NCI-H1092 (cell line): ENCODE measurements at regions not wholly inside any gene's neighbourhood (a gene's known extent, or its start where the extent isn't known, plus 50 kb on each side); places are given as distances from the start of the nearest gene placed in this dataset.
"Not testable (repeated sequence)": the region's sequence is repeated elsewhere in the genome, so short reads cannot be mapped to it uniquely, and the experiment has no call there.

Experiments used
- DNase-seq: peaks from one replicate; lab custom pipeline; 2025; lab: John Stamatoyannopoulos, UW

DNA sequence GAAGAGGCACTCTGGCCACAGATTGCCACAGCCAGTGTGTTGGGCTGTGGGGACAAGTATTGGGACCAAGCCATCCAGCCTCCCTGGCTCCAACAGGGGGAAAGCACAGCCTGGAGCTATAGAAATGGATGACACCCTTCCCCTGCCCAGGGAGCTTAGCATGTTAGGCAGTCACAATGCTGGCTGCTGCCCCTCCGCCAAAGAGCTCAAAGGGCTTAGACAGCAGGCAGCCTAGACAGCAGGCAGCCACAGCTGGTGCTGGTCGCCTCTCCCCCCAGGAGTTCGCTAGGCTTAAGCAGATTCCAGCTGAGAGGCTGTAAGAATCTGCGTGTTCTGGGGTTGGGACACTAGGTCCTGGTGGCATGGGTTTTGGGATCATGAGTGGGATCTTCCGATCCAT is 94.5 kb upstream of the MXRA5 start:
- no peak for DNase-seq

DNA sequence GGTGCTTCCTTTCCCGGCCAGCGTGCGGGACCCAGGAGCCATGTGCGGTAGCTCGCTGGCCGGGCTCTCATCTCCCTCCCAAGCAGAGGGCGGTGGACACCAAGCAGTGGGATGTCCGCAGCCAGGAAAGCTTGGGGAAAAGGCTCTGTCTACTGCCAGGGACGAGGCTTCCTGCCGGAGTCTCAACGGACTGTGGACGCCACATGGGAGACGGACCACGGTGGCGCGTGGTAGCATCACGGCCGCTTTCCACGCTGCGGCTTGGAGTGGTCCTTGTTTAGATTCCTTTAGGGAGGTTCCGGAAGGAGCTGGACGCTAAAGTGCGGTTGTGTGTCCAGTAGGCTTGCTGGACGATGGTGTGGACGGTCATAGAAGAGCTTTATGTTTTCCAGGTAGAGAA is 89.5 kb upstream of the MXRA5 start:
- DNase-seq = not testable (repeated sequence)

DNA sequence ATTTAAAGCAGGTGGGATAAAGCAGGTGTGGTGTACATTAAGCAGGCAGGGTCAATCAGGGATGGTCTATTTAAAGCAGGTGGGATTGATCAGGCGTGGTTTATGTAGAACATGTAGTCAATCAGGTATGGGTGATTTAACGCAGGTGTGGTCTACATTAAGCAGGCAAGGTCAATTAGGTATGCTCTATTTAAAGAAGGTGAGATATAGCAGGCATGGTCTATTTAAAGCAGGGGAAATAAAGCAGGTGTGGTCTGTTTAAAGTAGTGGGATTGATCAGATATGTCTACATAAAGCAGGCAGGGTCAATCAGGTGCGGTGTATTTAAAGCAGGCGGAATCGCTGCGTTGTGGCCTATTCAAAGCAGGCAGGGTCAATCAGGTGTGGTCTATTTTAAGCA is 88.6 kb upstream of the MXRA5 start:
- no peak for DNase-seq

DNA sequence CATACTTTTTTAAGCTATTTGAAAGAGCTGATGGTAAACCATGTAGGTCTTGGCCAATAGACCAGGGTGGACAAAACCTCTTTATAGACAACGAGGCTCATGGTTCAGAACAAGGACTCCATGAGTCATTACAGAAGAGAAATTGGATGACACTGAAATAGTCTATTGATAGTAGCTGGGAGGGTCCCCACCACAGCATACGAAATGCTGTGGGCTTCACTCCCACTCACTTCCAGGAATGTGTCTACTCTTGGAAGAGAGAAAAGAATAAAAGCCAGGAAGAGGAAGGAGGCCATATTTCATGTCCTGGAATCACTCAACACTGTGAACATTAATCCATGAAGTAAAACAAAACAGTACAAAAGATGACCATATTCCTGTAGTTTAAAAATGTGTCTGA is 82.3 kb upstream of the MXRA5 start:
- no peak for DNase-seq

DNA sequence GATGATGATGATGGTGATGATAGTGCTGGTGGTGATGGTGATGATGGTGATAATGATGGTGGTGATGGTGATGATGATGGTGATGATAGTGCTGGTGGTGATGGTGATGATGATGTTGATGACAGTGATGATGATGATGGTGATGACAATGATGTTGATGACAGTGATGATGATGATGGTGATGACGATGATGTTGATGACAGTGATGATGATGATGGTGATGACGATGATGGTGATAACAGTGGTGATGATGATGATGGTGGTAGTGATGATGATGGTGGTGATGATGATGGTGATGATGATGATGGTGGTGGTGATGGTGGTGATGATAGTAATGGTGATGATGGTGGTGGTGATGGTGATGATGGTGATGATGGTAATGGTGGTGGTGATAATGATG is 80.1 kb upstream of the MXRA5 start:
- no peak for DNase-seq

DNA sequence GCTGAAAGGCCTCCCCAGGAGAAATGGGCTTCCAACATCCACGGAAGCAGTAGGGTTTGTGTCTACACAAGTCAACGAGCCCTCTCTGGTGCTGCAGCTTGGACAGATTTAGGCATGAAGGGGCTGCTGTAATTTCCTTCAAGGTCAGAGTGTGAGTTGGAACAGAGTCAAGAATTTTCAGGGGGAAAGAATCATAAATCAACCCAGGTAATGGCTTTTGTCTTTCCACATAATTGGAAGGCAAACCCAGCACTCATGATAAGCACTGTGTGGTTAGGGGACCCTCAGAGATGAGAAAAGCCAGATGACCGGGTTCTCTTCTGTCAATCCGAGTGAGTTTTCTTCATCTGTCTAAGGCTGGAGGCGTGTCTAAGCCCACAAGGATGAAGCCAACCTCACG is 78.6 kb upstream of the MXRA5 start:
- no peak for DNase-seq

DNA sequence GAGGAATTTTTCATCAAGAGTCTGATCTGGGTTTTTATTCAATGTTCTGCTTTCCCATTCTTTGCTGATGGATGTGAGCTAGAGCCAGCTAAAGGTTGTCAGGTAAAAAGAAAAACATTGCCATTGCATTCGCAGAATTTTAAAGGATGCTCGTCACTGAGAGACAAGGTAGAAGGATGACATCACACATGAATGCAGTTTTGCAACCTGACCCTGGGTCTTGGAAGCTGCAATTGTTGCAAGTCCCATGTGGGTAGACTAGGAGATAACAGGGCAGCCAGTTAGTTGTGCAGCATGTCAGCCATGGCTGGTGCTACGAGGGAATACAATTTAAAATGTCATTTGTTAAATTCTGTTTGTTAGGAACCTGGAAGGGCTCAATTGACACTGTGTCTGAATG is 73.9 kb upstream of the MXRA5 start:
- DNase-seq = no peak

DNA sequence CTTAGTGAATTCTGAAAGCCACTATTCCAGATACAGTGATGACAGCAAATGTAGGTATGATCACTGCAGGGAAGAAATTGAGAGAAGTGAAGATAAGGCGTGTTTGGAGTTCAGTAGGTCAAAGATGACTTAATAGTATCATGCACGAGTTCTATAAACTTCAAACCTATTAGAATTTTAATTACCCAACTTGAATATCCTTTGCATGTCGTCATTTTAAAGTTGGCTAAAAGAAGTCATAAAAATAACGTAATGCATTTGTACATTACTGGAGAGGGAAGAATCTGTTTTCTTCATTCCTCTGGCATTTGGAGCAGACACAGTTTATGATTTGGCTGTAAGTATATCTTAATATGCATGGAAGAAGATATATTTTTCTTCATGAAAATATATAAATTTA is 68.6 kb upstream of the MXRA5 start:
- no peak for DNase-seq

DNA sequence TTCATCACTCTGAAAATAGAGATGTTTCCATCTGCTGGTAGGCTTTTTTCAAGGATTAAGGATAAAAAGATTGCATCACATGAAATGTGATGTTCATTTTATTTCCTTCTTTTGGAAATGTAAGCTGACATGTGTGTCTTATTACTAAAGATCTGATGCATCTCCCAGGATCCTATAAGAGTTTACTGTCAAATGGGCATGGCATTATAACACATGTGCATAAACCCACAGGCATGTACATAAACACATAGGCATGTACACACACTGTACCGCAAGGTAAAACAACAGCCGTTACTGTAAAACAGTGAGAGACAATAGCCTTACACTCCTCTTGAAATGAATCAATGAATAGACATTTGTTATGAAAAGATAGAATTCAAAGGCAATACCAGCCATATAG is 65.2 kb upstream of the MXRA5 start:
- not testable (repeated sequence) for DNase-seq

DNA sequence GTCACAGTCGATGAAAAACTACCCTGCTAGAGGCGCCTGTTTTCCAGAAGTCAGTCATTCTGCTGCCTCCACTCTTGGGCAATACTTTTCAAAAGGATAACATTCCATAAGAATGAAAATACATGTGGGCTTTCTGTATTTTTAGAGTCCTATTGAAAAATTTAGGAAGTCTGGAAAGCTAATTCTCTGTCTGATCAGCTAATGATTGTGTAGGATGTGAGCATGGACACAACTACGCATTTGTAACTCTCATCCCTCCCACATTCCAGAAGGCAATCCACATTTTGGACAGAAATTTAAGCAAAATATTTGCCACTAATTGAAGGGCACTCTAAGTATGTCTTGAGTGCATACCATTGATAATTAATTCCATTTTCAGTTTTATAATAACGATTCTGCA is 63.5 kb upstream of the MXRA5 start:
- not testable (repeated sequence) for DNase-seq

DNA sequence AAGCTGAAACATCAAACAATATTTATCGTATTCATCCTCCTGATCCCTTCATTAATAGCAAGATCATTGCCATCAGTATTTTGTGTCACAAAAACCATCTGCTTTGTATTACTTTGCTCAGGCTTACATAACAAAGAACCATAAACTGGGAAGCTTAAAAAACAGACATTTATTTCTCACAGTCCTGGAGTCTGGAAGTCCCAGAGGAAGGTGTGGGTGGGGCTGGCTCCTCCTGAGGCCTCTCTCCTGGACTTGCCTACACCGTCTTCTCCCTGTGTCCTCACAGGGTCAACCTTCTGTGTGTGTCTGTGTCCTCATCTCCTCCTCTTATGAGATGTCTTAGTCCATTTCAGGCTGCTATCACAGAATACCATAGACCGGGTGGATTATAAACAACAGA is 61.3 kb upstream of the MXRA5 start:
- DNase-seq = no peak

DNA sequence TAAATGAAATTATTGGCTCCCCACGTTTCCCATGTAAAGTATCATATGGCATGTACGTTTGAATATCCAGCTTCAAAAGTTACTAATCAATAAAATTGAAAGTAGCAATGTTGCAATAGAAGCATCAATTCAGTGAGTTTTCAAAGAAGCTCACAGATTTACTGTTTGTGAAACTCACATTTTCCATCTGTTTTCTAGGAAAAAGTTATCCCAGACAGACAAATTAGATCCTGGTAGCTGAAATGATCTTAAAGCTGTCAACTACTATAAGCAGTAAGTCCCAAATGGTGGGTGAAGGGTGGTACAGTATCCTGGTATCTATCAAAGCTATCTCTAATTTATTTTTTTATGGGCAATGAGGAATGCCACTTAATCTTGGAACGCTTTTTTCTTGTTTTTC is 60.7 kb upstream of the MXRA5 start:
- no peak for DNase-seq

DNA sequence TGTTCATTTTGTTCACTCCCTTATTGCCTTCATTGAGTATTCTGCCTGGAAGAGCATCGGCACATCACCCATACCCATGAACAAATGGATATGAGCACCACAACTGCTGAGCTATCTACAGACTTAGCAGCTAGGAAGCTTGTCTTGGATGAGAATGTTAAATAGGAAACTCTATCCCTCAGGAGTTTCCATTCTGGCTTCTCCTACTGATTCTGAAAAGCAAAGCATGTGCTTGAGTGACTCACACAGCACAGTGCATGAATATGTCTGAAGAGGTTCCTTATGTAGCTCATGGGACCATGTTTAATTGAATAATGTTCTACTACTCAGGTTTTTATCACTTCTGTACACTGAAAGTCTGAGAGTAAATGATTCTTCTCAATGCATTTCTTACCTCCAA is 57.3 kb upstream of the MXRA5 start:
- DNase-seq = no peak
